SK-N-SH (cell line): ENCODE measurements at regions not wholly inside any gene's neighbourhood (a gene's known extent, or its start where the extent isn't known, plus 50 kb on each side); places are given as distances from the start of the nearest gene placed in this dataset.

ENCODE experiments used
- CTCF ChIP-seq: fragments of 200-600 bp; sonication (generic); IDR thresholded peaks from 2 replicates; pipeline ENCODE4 v1.6.1; 2017; ENCODE audit warnings: antibody characterized with exemption, mild to moderate bottlenecking, moderate library complexity
- EZH2phosphoT487 ChIP-seq: fragments of 200-600 bp; sonication (generic); IDR thresholded peaks from 2 replicates; pipeline ENCODE4 v1.6.1; 2017; ENCODE audit warnings: low read depth, mixed run types, mild to moderate bottlenecking, antibody characterized with exemption, moderate library complexity, borderline replicate concordance
- MEF2A ChIP-seq: IDR thresholded peaks from 2 replicates; pipeline ENCODE4 v1.4.0; 2012; ENCODE audit warnings: low read depth, borderline replicate concordance
- POLR2AphosphoS5 ChIP-seq: IDR thresholded peaks from 2 replicates; pipeline ENCODE4 v1.6.1; 2012; ENCODE audit warnings: low read depth, low read length
- RAD21 ChIP-seq: IDR thresholded peaks from 2 replicates; pipeline ENCODE4 v1.6.1; 2012; ENCODE audit warnings: mild to moderate bottlenecking, low read length
- SMC3 ChIP-seq: IDR thresholded peaks from 2 replicates; pipeline ENCODE4 v1.6.1; 2012; ENCODE audit warnings: low read depth, low read length, improper control_type of control experiment
- TAF1 ChIP-seq: IDR thresholded peaks from 2 replicates; pipeline ENCODE4 v1.6.1; 2012; ENCODE audit warnings: low read depth, mild to moderate bottlenecking, low read length, moderate library complexity, borderline replicate concordance
- YY1 ChIP-seq: IDR thresholded peaks from 2 replicates; pipeline ENCODE4 v1.4.0; 2012; ENCODE audit warnings: low read depth, mild to moderate bottlenecking
- TF ChIP-seq, protein P1 (sequence below): IDR thresholded peaks from 2 replicates; pipeline ENCODE4 v1.4.0; 2012; ENCODE audit warnings: low read depth

DNA sequence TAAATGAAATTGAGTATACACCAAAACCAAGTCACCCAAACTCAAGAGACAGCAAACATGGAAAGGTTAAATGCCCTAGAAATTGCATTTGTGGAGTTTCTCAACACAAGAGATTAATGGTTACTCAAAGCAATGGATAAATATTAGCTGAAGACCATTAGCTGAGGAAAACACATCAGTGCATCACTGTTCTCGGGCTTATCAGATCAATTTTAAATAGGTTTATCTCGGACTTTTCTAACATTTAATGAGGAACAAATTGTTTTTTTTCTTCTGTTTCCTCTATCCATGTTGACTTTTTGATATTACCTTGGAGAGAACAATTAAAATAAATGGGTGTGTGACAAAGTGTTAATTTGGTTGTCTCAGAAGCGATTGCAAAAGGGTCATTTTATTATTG lies 105.4 kb upstream of the PIK3C3 start:
- no peak for TF ChIP-seq MEF2A
- TF ChIP-seq POLR2AphosphoS5 = no peak
- no peak for TF ChIP-seq CTCF
- no peak for TF ChIP-seq RAD21
- TF ChIP-seq TAF1 = no peak
- TF ChIP-seq SMC3 = no peak
- TF ChIP-seq, protein P1, sequence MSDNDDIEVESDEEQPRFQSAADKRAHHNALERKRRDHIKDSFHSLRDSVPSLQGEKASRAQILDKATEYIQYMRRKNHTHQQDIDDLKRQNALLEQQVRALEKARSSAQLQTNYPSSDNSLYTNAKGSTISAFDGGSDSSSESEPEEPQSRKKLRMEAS = no peak
- TF ChIP-seq EZH2phosphoT487 = no peak
- TF ChIP-seq YY1 = no peak
